Urinary bladder (tissue), 3 donors: ENCODE measurements at regions not wholly inside any gene's neighbourhood (a gene's known extent, or its start where the extent isn't known, plus 50 kb on each side); places are given as distances from the start of the nearest gene placed in this dataset.
A peak's percentile ranks its signal among the peaks of the same experiment; 100 is the strongest.

Experiments
- DNase-seq: peaks from one replicate; pipeline ENCODE4 v3.0.0-alpha.2; 2015; ENCODE audit errors: extremely low spot score
- H3K27ac ChIP-seq: one replicate; pipeline ENCODE4 v1.5.1; 2013; ENCODE audit warnings: low read depth, mild to moderate bottlenecking, moderate library complexity
- H3K36me3 ChIP-seq: one replicate; pipeline ENCODE4 v1.6.1; 2013; ENCODE audit warnings: mild to moderate bottlenecking, moderate library complexity; ENCODE audit not compliant: insufficient read depth
- H3K4me1 ChIP-seq: one replicate; pipeline ENCODE4 v1.6.1; 2013; ENCODE audit warnings: mild to moderate bottlenecking, moderate library complexity; ENCODE audit not compliant: insufficient read depth
- H3K4me3 ChIP-seq: one replicate; pipeline ENCODE4 v1.5.1; 2013; ENCODE audit warnings: low read depth, low read length
- WGBS: extraction: QIAGEN DNeasy Blood & Tissue Kit; methylation state at CpG from one replicate; pipeline ENCODE4 v1.1.7; 2013; 5-methylcytosine and 5-hydroxymethylcytosine counted together
- donor health status: healthy with polysubstance abuse.
- donor health status: healthy.

- no peak overlapping the region for H3K27ac ChIP-seq
- no peak for DNase-seq
- WGBS = 93% methylated on average over 2 of the region's 2 CpGs
- H3K4me3 ChIP-seq = no peak overlapping the region
- H3K4me1 ChIP-seq = no peaks in the 10 kb centered on the region
- H3K36me3 ChIP-seq = no peaks in the 10 kb centered on the region
Observed at GRCh38 chr13:26456650-26457049, 100.8 kb upstream of the WASF3 start.

DNA sequence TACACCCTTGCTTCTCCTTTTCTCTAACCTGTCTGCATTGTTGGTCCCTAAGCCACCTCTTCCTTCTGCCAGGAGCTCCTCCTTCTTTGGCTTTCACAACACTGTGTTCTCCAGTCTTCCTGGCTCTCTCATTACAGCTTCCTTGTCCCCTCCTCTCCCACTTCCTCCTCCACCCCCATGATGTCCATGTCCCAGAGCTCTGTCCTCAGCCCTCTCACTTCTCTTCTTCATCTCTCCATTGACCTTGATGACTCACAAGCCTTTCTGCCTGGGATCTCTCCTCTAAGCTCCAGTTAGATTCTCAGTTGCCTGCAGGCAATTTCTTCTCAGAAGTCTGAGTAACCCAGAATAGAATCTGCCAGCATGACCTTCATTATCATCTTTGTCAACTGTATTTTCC, 100.3 kb upstream of the WASF3 start:
- no peaks in the 10 kb centered on the region for H3K4me1 ChIP-seq
- H3K4me3 ChIP-seq = no peak overlapping the region
- no peaks in the 10 kb centered on the region for H3K36me3 ChIP-seq
- no peak for DNase-seq
- H3K27ac ChIP-seq = no peak overlapping the region

DNA sequence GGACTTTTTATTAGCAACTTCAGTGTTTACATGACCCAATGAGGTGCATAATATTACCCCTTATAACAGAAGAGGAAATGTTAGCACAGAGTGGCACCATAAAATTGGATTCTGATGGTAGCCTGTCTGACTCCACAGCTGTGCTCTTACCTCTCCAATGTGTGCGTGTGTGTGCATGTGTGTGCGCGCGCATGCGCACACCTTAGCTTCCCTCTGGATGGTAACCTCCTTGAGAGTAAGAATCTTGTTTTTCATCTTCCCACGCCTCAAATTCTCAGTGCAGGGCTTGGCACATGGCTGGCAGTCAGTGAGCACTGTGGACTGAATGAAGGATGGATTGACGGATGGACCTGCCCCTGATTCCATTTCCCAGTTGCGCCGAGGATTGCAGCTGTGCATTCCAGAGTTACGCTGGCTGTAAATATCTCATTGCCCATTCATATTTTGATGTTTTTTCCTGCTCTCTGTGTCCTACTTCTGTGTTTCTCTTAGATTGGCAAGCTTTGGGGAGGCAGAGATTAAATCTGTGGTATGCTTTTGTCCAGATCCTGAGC, 99.2 kb upstream of the WASF3 start:
- no peaks in the 10 kb centered on the region for H3K36me3 ChIP-seq
- H3K4me3 ChIP-seq = no peak overlapping the region
- 82% methylated on average over 10 of the region's 10 CpGs for WGBS
- no peaks in the 10 kb centered on the region for H3K4me1 ChIP-seq
- no peak overlapping the region for H3K27ac ChIP-seq
- no peak for DNase-seq

- no peak for DNase-seq
- Histone ChIP-seq H3K27ac (peak overlapping the region; percentile 65), H3K36me3 (no peaks in the 10 kb centered on the region), H3K4me1 (no peaks in the 10 kb centered on the region), H3K4me3 (no peak overlapping the region)
- 65% methylated on average over 9 of the region's 9 CpGs for WGBS
Observed at GRCh38 chr13:26459276-26460131, 98.0 kb upstream of the WASF3 start.

DNA sequence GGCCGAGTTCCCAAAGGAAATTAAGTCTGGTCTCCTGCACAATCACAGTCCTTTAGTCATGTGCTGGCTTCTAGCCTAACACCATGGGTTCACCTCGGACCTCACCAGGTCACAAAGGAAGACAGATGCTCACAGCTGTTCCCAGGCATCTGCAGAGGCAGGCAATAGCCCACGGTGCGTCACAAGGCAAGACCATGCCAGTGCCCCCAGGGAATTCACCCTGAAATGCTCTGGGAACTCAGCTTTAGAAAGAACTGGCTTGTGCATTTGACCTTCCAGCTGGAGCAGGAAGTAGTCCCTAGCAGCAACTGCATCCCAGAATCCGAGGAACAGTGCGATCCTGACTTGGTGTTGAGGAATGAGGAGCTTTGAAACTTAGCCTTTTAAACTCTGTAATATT, 96.8 kb upstream of the WASF3 start:
- no peak overlapping the region for H3K4me3 ChIP-seq
- WGBS = 54% methylated on average over 6 of the region's 6 CpGs
- no peaks in the 10 kb centered on the region for H3K36me3 ChIP-seq
- DNase-seq = no peak
- no peaks in the 10 kb centered on the region for H3K4me1 ChIP-seq
- H3K27ac ChIP-seq = no peak overlapping the region

GRCh38 chr13:26463296-26463695, 94.2 kb upstream of the WASF3 start:
- Histone ChIP-seq H3K4me1 (no peaks in the 10 kb centered on the region), H3K27ac (no peak overlapping the region), H3K36me3 (no peaks in the 10 kb centered on the region), H3K4me3 (no peak overlapping the region)
- DNase-seq = no peak
- 94% methylated on average over 6 of the region's 6 CpGs for WGBS

DNA sequence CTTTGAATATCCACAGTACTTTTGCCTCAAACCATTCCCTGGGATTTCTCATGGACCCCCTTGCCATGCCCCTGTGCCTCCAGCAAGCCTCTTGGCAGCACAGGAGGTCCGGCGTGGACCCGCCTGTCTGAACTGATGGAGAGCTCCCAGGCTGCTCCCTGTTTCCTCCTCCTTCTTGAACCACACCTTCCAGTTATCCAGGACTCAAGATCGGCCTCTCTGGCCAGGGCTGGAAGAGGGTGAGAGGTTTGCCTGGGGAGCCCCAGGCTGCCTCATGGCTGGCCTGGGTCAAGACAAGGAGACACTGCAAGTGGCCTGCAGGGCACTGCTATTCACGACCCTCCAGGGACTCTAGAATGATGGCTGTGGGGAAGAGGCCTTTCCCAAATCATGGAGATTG, 93.6 kb upstream of the WASF3 start:
- Histone ChIP-seq H3K4me3 (no peak overlapping the region), H3K27ac (no peak overlapping the region), H3K4me1 (no peaks in the 10 kb centered on the region), H3K36me3 (no peaks in the 10 kb centered on the region)
- no peak for DNase-seq
- WGBS = 68% methylated on average over 5 of the region's 5 CpGs

- Histone ChIP-seq H3K27ac (no peak overlapping the region), H3K36me3 (no peaks in the 10 kb centered on the region), H3K4me1 (no peaks in the 10 kb centered on the region), H3K4me3 (no peak overlapping the region)
- WGBS = 77% methylated on average over 12 of the region's 12 CpGs
- no peak for DNase-seq
Observed at GRCh38 chr13:26465514-26465913, 92.0 kb upstream of the WASF3 start.

DNA sequence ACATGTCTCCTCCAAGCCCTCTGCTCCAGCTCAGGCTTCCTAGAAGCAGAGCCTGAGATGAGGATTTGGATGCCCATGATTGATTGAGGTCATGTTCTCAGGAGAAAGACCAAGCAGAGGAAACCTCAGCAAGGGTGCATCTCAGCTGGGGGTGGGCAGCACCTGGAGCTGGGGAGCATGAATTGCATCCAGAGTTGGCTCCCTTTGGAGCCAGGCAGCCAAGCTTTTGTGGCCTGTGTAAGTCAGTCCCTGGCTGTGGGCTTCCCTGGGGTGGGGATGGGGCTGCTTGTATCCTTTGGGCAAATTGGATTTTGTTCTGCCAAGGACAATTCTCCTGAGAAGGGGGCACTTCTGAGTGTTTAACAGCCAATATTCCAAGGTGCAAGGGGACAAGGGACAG, 91.5 kb upstream of the WASF3 start:
- Histone ChIP-seq H3K27ac (no peak overlapping the region), H3K36me3 (no peaks in the 10 kb centered on the region), H3K4me3 (no peak overlapping the region), H3K4me1 (no peaks in the 10 kb centered on the region)
- DNase-seq = no peak

GRCh38 chr13:26468265-26468801, 89.2 kb upstream of the WASF3 start:
- WGBS = 41% methylated on average over 6 of the region's 6 CpGs
- DNase-seq = no peak
- Histone ChIP-seq H3K27ac (no peak overlapping the region), H3K4me3 (no peak overlapping the region), H3K4me1 (no peaks in the 10 kb centered on the region), H3K36me3 (no peaks in the 10 kb centered on the region)

- H3K4me3 ChIP-seq = no peak overlapping the region
- no peaks in the 10 kb centered on the region for H3K36me3 ChIP-seq
- no peak for DNase-seq
- H3K27ac ChIP-seq = no peak overlapping the region
- 86% methylated on average over 4 of the region's 4 CpGs for WGBS
- H3K4me1 ChIP-seq = no peaks in the 10 kb centered on the region
Observed at GRCh38 chr13:26469602-26470001, 87.9 kb upstream of the WASF3 start.

DNA sequence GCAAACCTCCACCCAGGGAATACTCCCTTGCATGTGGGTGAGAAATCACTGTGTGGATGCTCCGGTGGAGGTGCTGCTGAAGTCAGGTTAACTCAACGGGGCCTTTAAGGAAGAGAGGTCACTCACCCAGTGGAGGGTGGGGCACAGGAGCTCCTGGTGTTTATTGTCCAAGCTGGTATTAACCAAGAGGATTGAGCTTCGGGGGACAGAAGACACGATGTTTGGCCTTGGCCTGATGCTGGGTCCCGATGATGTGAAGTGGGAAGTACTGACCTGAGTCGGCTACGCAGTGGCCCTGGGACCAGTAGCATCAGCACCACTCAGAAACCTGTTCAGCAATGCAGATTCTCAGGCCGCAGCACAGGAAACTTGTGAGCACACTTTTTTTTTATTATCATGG, 85.7 kb upstream of the WASF3 start:
- no peaks in the 10 kb centered on the region for H3K36me3 ChIP-seq
- no peak overlapping the region for H3K27ac ChIP-seq
- DNase-seq = no peak
- no peak overlapping the region for H3K4me3 ChIP-seq
- no peaks in the 10 kb centered on the region for H3K4me1 ChIP-seq
- WGBS = 87% methylated on average over 8 of the region's 8 CpGs

DNA sequence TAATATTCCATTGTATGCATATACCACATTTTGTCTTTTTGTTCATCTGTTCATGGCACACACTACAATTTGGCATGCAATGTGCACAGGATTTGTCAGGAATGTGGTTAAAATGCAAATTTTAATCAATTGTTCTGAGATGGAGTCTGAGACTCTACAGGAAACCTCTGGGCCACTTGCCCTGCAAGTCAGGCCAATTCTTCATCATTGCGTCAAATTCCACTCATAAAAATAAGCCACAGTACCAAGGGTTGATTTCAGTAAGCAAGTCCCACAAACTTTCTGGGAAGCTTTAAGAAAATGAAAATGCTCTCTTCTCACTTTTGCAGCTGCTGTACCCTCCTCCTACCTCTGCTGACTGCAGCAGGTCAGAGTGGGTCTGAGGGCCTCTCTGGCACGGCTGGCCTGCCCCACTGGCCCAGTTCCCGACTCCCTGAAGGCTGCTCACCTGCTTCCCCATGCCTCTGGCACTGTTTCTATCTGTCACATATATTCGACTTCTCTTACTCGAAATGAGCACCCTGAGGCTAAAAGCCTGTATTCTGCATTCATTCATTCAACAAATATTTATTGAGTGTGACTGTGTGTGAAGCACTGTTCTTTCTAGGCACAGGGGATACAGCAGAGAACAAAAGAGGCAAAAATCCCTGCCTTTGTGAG, 83.8 kb upstream of the WASF3 start:
- no peaks in the 10 kb centered on the region for H3K36me3 ChIP-seq
- no peak for DNase-seq
- H3K27ac ChIP-seq = no peak overlapping the region
- WGBS = 67% methylated on average over 5 of the region's 5 CpGs
- H3K4me3 ChIP-seq = no peak overlapping the region
- no peaks in the 10 kb centered on the region for H3K4me1 ChIP-seq

- WGBS = 83% methylated on average over 11 of the region's 11 CpGs
- no peak overlapping the region for H3K27ac ChIP-seq
- H3K4me1 ChIP-seq = no peaks in the 10 kb centered on the region
- no peak overlapping the region for H3K4me3 ChIP-seq
- no peaks in the 10 kb centered on the region for H3K36me3 ChIP-seq
- no peak for DNase-seq
Observed at GRCh38 chr13:26474286-26474685, 83.2 kb upstream of the WASF3 start.
